ENCODE measurements at regions not wholly inside any gene's neighbourhood (a gene's known extent, or its start where the extent isn't known, plus 50 kb on each side); places are given as distances from the start of the nearest gene placed in this dataset.

- no peak for DNase-seq
Measured at GRCh38 chr9:99401680-99402504, 179.8 kb downstream of the SEC61B start.

GRCh38 chr9:99403371-99403770 lies 181.3 kb downstream of the SEC61B start:
- no peak for DNase-seq

GRCh38 chr9:99405359-99405758 lies 183.3 kb downstream of the SEC61B start:
- no peak for DNase-seq

- no peak for DNase-seq
Measured at GRCh38 chr9:99406939-99407338, 184.9 kb downstream of the SEC61B start.

GRCh38 chr9:99411068-99411467 lies 189.0 kb downstream of the SEC61B start:
- DNase-seq = no peak

GRCh38 chr9:99411479-99412115 lies 189.5 kb downstream of the SEC61B start:
- no peak for DNase-seq

GRCh38 chr9:99412606-99413005 lies 190.5 kb downstream of the SEC61B start:
- no peak for DNase-seq

- DNase-seq = no peak
Measured at GRCh38 chr9:99414321-99414720, 192.2 kb downstream of the SEC61B start.

- no peak for DNase-seq
Measured at GRCh38 chr9:99415606-99416005, 193.5 kb downstream of the SEC61B start.

- DNase-seq = no peak
Measured at GRCh38 chr9:99416007-99416406, 193.9 kb downstream of the SEC61B start.

- no peak for DNase-seq
Measured at GRCh38 chr9:99419070-99419469, 197.0 kb downstream of the SEC61B start.

- DNase-seq = no peak
Measured at GRCh38 chr9:99421369-99421768, 199.3 kb downstream of the SEC61B start.

GRCh38 chr9:99425124-99425523 lies 203.0 kb downstream of the SEC61B start:
- no peak for DNase-seq

- no peak for DNase-seq
Measured at GRCh38 chr9:99425923-99426842, 204.1 kb downstream of the SEC61B start.

GRCh38 chr9:99427260-99427659 lies 205.2 kb downstream of the SEC61B start:
- no peak for DNase-seq

GRCh38 chr9:99430301-99430700 lies 208.2 kb downstream of the SEC61B start:
- DNase-seq = no peak

- DNase-seq = no peak
Measured at GRCh38 chr9:99431103-99431502, 209.0 kb downstream of the SEC61B start.

- DNase-seq = no peak
Measured at GRCh38 chr9:99432075-99432474, 210.0 kb downstream of the SEC61B start.

GRCh38 chr9:99433095-99433494 lies 211.0 kb downstream of the SEC61B start:
- no peak for DNase-seq

GRCh38 chr9:99433555-99433954 lies 211.5 kb downstream of the SEC61B start:
- no peak for DNase-seq

- DNase-seq = no peak
Measured at GRCh38 chr9:99436616-99437015, 214.5 kb downstream of the SEC61B start.

GRCh38 chr9:99437145-99437544 lies 215.1 kb downstream of the SEC61B start:
- DNase-seq = no peak

GRCh38 chr9:99438596-99438995 lies 216.5 kb downstream of the SEC61B start:
- no peak for DNase-seq

Data from occipital lobe (tissue), 1 donor.